Spleen (tissue), 11 donors: ENCODE measurements at regions not wholly inside any gene's neighbourhood (a gene's known extent, or its start where the extent isn't known, plus 50 kb on each side); places are given as distances from the start of the nearest gene placed in this dataset.
"Not testable (repeated sequence)": the region's sequence is repeated elsewhere in the genome, so short reads cannot be mapped to it uniquely, and the experiment has no call there.

ENCODE experiments used
- DNase-seq: peaks from one replicate; pipeline ENCODE4 v3.0.0-alpha.2; 2020
- H3K27ac ChIP-seq, 8 donors: fragments of 200-600 bp; sonication (generic) in 7 of 8; 1 replicate in 4 of 8; 2 replicates in 4 of 8; pipeline versions ENCODE4 v1.5.0 to v1.8.0; 2016 to 2021; ENCODE audit warnings: inconsistent platforms in 4 of 8, mild to moderate bottlenecking in 4 of 8, moderate library complexity in 1 of 8
- H3K27me3 ChIP-seq, 7 donors: fragments of 200-600 bp; sonication (generic) in 6 of 7; replicated peaks in 1 of 7; 1 replicate in 4 of 7; 2 replicates in 3 of 7; pipeline versions ENCODE4 v1.5.0 to v1.8.0; 2016 to 2021; ENCODE audit warnings: inconsistent platforms in 3 of 7, mild to moderate bottlenecking in 1 of 7
- H3K36me3 ChIP-seq, 6 donors: fragments of 200-600 bp; sonication (generic) in 5 of 6; 1 replicate in 4 of 6; 2 replicates in 2 of 6; pipeline versions ENCODE4 v1.5.0 to v1.8.0; 2016 to 2021; ENCODE audit warnings: inconsistent platforms in 2 of 6
- H3K4me1 ChIP-seq, 6 donors: fragments of 200-600 bp; sonication (generic) in 5 of 6; 1 replicate in 3 of 6; 2 replicates in 3 of 6; pipeline versions ENCODE4 v1.5.0 to v1.8.0; 2016 to 2021; ENCODE audit warnings: inconsistent platforms in 3 of 6
- H3K4me3 ChIP-seq, 8 donors: fragments of 200-600 bp; sonication (generic) in 7 of 8; 1 replicate in 4 of 8; 2 replicates in 4 of 8; pipeline versions ENCODE4 v1.5.0 to v1.8.0; 2016 to 2021; ENCODE audit warnings: inconsistent platforms in 4 of 8, mild to moderate bottlenecking in 4 of 8, moderate library complexity in 2 of 8
- H3K9me3 ChIP-seq, 8 donors: fragments of 200-600 bp; sonication (generic) in 7 of 8; 1 replicate in 4 of 8; 2 replicates in 4 of 8; pipeline versions ENCODE4 v1.5.0 to v1.8.0; 2016 to 2021; ENCODE audit warnings: inconsistent platforms in 4 of 8
- POLR2A ChIP-seq, 3 donors: fragments of 450-650 bp; IDR thresholded peaks; one replicate each; pipeline ENCODE4 v1.5.1; 2017; ENCODE audit warnings: antibody characterized with exemption in 3 of 3, mild to moderate bottlenecking in 1 of 3
- POLR2AphosphoS5 ChIP-seq, 3 donors: sonication (generic); formaldehyde crosslinking; IDR thresholded peaks; one replicate each; pipeline ENCODE4 v1.5.1; 2017; ENCODE audit warnings: antibody characterized with exemption in 3 of 3
- WGBS, 5 donors: extraction: QIAGEN DNeasy Blood & Tissue Kit in 3 of 5; methylation state at CpG; one replicate each; pipeline versions ENCODE4 v1.1.5 to v1.1.7; 2013 to 2018; 5-methylcytosine and 5-hydroxymethylcytosine counted together
- intact Hi-C: fragments of 100-400 bp; cut with DNase I; formaldehyde crosslinking; loops from one replicate; pipeline ENCODE4 v1.15.0; 2023; ENCODE audit warnings: low total_unique reads
- TF ChIP-seq, protein P1 (sequence below), 11 experiments: fragments of 200-600 bp in 7 of 11; fragments of 450-650 bp in 4 of 11; sonication (generic) in 4 of 11; IDR thresholded peaks in 8 of 11; conservative IDR thresholded peaks in 3 of 11; 1 replicate in 7 of 11; 2 replicates in 4 of 11; pipeline versions ENCODE4 v1.4.0 to v1.8.0; 2016 to 2021; ENCODE audit warnings: antibody characterized with exemption in 11 of 11, inconsistent platforms in 4 of 11, mild to moderate bottlenecking in 1 of 11
- donor health status: healthy with polysubstance abuse.
- donor health status: DM: no; HTN: no; CAD: no; lungs with moderate emphysema.
- donor health status: DM: no; HTN: no; CAD: no.
- donor health status: Bipolar disorder and iron deficiency.
- donor health status: healthy.
- donor health status: DM: no; HTN: no; CAD: no.
- donor health status: DM: yes; HTN: yes; CAD: no.

DNA sequence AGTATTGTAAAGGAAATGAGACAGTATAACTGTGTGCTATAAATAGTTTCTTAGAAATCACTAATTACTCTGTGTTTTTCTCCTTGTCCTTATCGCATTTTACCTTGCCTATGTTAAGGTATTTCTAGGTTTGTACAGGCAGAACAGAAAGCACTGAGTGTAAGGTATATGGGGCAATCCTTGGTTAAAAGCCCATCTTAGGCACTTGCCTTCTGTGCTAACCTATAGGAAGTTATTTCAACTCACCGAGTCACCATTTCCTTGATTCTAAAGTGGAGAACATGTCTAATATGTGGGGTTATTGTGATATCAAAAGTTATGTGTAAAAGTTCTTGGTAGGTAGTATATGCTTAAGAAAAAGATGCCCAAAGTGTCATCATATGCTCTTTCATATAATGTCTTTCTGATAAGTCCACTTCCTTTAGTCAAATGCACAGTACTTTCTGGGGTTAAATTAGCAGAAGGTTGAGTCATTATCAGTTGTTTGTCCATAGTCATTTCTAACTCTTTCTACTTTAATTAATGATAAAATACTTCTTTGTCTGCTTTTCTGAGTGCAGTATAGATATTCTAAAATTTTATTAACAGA, 276.4 kb downstream of the UTRN start:
- 83 to 95% (median 92%) methylated on average over 2 of the region's 2 CpGs for WGBS, 5 donors
- no peaks in the 10 kb centered on the region for H3K27me3 ChIP-seq
- peaks cover 0 to 17% (median 0%) of the 10 kb centered on the region in 6 donors for H3K4me1 ChIP-seq
- no peak overlapping the region for H3K27ac ChIP-seq
- H3K36me3 ChIP-seq = peaks cover 0 to 93% (median 40%) of the 10 kb centered on the region in 6 donors
- intact Hi-C loops = no loop called here
- TF ChIP-seq, protein P1, sequence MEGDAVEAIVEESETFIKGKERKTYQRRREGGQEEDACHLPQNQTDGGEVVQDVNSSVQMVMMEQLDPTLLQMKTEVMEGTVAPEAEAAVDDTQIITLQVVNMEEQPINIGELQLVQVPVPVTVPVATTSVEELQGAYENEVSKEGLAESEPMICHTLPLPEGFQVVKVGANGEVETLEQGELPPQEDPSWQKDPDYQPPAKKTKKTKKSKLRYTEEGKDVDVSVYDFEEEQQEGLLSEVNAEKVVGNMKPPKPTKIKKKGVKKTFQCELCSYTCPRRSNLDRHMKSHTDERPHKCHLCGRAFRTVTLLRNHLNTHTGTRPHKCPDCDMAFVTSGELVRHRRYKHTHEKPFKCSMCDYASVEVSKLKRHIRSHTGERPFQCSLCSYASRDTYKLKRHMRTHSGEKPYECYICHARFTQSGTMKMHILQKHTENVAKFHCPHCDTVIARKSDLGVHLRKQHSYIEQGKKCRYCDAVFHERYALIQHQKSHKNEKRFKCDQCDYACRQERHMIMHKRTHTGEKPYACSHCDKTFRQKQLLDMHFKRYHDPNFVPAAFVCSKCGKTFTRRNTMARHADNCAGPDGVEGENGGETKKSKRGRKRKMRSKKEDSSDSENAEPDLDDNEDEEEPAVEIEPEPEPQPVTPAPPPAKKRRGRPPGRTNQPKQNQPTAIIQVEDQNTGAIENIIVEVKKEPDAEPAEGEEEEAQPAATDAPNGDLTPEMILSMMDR (IDR thresholded peaks at IDR 0.05 in 8 of 11, conservative IDR thresholded peaks at IDR 0.05 in 3 of 11) = no peak
- TF ChIP-seq POLR2A (IDR thresholded peaks at IDR 0.05) (no peak), POLR2AphosphoS5 (IDR thresholded peaks at IDR 0.05) (no peak)
- H3K9me3 ChIP-seq = no peaks in the 10 kb centered on the region
- no peak for DNase-seq
- no peak overlapping the region for H3K4me3 ChIP-seq

DNA sequence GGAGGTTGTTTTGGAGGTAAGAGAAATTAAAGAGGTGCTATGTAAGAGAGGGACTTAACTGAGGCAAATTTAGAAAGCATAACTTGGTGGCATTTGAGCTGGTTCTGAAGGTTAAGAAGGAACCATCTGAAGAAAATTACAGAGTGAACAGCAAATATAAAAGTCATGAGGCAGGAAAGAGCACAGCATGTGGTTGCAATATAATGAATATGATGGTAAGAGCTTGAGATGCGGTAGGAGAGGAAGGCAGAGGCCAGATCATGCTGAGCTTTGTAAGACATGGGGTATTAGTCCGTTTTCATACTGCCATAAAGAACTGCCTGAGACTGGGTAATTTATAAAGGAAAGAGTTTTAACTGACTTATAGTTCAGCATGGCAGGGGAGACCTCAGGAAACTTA, 279.1 kb downstream of the UTRN start:
- peaks cover 0 to 26% (median 5%) of the 10 kb centered on the region in 6 donors for H3K4me1 ChIP-seq
- DNase-seq = no peak
- peaks cover 0 to 88% (median 23%) of the 10 kb centered on the region in 6 donors for H3K36me3 ChIP-seq
- H3K27ac ChIP-seq = no peak overlapping the region
- TF ChIP-seq, protein P1 (IDR thresholded peaks at IDR 0.05 in 8 of 11, conservative IDR thresholded peaks at IDR 0.05 in 3 of 11) = no peak
- no peak for TF ChIP-seq POLR2A (IDR thresholded peaks at IDR 0.05)
- TF ChIP-seq POLR2AphosphoS5 (IDR thresholded peaks at IDR 0.05) = no peak
- no peaks in the 10 kb centered on the region for H3K9me3 ChIP-seq
- H3K4me3 ChIP-seq = no peak overlapping the region
- no peaks in the 10 kb centered on the region for H3K27me3 ChIP-seq
- 90 to 98% (median 94%) methylated on average over 2 of the region's 2 CpGs for WGBS, 5 donors
- intact Hi-C loops = no loop called here

DNA sequence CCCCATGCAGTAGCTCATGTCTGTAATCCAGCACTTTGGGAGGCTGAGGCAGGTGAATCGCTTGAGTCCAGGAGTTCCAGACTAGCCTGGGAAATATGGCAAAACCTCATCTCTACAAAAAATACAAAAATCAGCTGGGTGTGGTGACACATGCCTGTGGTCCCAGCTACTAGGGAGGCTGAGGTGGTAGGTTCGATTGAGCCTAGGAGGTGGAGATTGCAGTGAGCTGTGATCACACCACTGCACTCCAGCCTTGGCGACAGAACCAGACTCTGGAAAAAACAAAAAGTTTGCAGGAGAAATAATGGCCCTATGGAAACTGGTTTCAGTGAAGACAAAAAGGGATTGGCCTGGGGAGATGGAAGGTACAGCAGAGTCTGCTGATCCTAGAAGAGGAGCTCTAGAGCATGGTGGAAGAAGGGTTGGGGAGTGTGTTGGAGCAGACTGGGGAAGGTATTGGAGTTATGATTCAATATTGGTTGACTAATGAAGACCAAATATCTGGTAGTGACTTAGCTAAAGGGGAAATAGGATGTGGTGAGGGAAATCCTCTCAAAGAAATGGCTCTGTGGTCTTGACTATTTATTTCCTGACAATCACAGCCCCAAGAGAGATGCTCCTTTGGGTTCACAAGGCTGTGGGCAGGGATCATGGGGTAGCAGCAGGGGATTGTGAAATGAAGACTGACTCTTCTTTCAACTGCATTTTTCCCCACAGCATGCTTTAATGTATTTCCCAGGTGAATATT, 281.9 kb downstream of the UTRN start:
- intact Hi-C loops = no loop called here
- H3K9me3 ChIP-seq = peaks cover 0 to 5% (median 0%) of the 10 kb centered on the region in 8 donors
- no peaks in the 10 kb centered on the region for H3K27me3 ChIP-seq
- WGBS, 5 donors = 89 to 100% (median 94%) methylated on average over 3 of the region's 3 CpGs
- no peak for DNase-seq
- no peak overlapping the region for H3K4me3 ChIP-seq
- H3K27ac ChIP-seq = no peak overlapping the region
- TF ChIP-seq POLR2AphosphoS5 (IDR thresholded peaks at IDR 0.05) (no peak), POLR2A (IDR thresholded peaks at IDR 0.05) (no peak)
- TF ChIP-seq, protein P1 (IDR thresholded peaks at IDR 0.05 in 8 of 11, conservative IDR thresholded peaks at IDR 0.05 in 3 of 11) = no peak
- peaks cover 0 to 15% (median 5%) of the 10 kb centered on the region in 6 donors for H3K4me1 ChIP-seq
- peaks cover 0 to 93% (median 27%) of the 10 kb centered on the region in 6 donors for H3K36me3 ChIP-seq

DNA sequence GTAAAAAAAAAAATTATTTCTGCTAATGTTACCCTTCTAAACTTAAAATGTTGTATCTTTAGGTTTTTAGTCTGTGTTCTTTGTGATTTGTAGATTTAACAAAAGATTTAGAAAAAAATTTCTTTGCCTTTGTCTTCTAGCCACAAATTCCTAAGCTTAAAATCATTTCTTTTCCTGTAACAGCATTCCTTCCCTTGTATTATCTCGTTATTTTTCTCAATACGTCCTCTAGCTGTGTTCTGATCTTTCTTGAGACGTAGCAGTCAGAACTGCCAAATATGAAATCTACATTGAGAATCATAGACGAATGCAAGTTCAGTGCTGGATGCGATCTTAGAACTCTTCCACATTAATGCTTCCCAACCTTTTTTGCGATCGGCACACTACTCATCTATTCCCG, 283.1 kb downstream of the UTRN start:
- Histone ChIP-seq H3K27me3 (no peaks in the 10 kb centered on the region), H3K9me3 (peaks cover 0 to 10% (median 0%) of the 10 kb centered on the region in 8 donors), H3K4me3 (no peak overlapping the region), H3K4me1 (peaks cover 0 to 15% (median 5%) of the 10 kb centered on the region in 6 donors), H3K36me3 (peaks cover 0 to 93% (median 23%) of the 10 kb centered on the region in 6 donors), H3K27ac (no peak overlapping the region)
- intact Hi-C loops = no loop called here
- TF ChIP-seq, protein P1 (IDR thresholded peaks at IDR 0.05 in 8 of 11, conservative IDR thresholded peaks at IDR 0.05 in 3 of 11) = no peak
- TF ChIP-seq POLR2A (IDR thresholded peaks at IDR 0.05) = no peak
- no peak for TF ChIP-seq POLR2AphosphoS5 (IDR thresholded peaks at IDR 0.05)
- DNase-seq = no peak
- WGBS, 5 donors = 92 to 97% (median 94%) methylated on average over 8 of the region's 8 CpGs

DNA sequence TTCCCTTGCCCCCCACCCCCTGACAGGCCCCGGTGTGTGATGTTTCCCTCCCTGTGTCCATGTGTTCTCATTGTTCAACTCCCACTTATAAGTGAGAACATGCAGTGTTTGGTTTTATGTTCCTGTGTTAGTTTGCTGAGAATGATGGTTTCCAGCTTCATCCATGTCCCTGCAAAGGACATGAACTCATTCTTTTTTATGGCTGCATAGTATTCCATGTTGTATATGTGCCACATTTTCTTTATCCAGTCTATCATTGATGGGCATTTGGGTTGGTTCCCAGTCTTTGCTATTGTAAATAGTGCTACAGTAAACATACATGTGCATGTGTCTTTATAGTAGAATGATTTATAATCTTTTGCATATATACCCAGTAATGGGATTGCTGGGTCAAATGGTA, 287.4 kb downstream of the UTRN start:
- DNase-seq, intact Hi-C loops: not testable (repeated sequence)
- WGBS, 5 donors = 93 to 100% (median 95%) methylated on average over 1 of the region's 1 CpG

More for the DNA sequence above, 287.4 kb downstream of the UTRN start:
- not testable (repeated sequence) for H3K4me3 ChIP-seq, H3K27ac ChIP-seq, H3K4me1 ChIP-seq, H3K27me3 ChIP-seq
- Histone ChIP-seq H3K36me3 (peaks cover 0 to 87% (median 28%) of the 10 kb centered on the region in 6 donors), H3K9me3 (peaks cover 0 to 10% (median 0%) of the 10 kb centered on the region in 8 donors)
